NCI-H1694 (cell line): ENCODE measurements at regions not wholly inside any gene's neighbourhood (a gene's known extent, or its start where the extent isn't known, plus 50 kb on each side); places are given as distances from the start of the nearest gene placed in this dataset.

Experiments used
- DNase-seq: peaks from one replicate; lab custom pipeline; 2025; lab: John Stamatoyannopoulos, UW

- no peak for DNase-seq
Observed at GRCh38 chr4:148749403-148749802, 307.2 kb upstream of the NR3C2 start.

DNA sequence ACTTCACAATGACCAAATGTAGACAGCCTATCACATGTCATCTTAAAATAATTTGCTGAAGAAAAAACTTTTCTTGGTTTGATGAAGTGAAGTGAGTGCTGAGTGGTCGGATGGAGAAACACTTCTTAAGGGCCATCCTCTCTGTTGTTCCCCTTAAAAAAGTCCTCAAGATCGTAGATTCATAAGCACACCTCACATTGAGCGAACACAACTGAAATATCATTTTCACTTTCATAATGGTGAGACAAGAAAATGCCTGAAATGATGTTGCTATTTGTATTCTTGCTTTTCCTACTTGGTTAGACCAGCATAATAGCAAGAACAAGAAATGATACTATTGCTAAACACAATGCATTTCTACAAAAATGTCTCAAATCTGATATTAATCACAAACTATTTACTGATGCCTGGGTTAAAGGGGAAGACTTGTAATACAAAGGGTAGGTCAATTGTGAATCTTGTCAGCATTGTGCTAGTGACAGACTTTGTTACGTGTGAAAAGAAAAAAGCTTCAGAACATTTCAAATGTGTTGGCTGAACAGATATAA, 305.6 kb upstream of the NR3C2 start:
- no peak for DNase-seq

DNA sequence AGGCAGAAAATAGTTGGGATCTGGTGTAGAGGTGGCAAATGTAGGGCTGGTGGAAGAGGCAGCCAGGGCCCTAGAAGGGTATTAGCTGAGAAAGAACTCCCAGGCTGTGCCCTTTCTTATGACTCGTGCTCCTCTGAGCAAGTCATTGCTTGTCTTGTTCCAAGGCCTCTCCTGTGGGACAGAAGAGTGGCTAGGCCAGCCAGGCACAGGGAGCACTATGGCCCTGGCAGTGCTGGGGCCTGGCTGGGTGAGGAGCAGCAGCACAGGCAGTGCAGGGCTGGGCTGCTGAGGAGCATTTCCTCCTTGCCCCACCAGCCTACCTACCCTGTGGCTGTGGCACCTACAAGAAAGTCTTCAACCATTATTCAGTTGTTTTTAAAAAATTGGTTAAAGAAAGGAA, 298.5 kb upstream of the NR3C2 start:
- no peak for DNase-seq

GRCh38 chr4:148737061-148737770, 295.0 kb upstream of the NR3C2 start:
- DNase-seq: no peak

- no peak for DNase-seq
Observed at GRCh38 chr4:148735432-148736155, 293.4 kb upstream of the NR3C2 start.

DNA sequence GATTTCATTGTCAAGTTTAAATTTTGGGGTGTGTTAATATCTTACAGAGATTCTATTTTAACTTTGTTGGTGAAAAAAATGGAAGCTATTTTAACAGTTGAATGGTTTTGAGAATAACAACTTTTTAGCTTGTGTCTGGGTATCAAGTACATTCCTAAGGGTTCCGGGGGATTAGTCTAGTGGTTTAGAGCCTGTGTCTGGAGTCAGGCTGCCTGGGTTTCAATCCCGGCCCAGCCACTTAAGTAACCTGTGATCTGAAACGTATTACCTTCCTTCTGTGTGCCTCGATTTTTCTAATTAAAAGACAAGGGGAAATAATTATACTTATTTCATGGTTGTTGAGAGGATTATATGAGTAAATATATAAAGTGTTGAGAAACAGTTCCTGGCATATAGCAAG, 288.6 kb upstream of the NR3C2 start:
- DNase-seq: no peak

GRCh38 chr4:148730082-148730640, 287.9 kb upstream of the NR3C2 start:
- no peak for DNase-seq

DNA sequence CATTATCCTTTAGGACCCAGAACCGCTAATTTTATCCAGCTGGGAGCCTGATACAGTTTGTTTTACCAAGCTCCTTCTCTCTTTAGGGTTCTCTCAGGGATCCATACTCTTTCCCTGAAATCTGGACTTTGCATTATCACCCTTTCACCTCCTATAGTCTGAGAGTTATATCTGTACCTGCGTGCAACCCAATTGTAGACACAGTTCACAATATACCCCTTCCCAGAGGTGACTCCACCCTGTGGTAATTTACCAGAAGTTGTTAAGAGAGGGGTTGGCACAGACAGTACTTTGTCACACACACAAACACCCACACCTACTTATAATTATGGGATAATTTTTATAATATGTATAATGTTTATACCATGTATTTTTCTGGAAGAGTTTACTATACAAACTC, 275.8 kb upstream of the NR3C2 start:
- no peak for DNase-seq

DNA sequence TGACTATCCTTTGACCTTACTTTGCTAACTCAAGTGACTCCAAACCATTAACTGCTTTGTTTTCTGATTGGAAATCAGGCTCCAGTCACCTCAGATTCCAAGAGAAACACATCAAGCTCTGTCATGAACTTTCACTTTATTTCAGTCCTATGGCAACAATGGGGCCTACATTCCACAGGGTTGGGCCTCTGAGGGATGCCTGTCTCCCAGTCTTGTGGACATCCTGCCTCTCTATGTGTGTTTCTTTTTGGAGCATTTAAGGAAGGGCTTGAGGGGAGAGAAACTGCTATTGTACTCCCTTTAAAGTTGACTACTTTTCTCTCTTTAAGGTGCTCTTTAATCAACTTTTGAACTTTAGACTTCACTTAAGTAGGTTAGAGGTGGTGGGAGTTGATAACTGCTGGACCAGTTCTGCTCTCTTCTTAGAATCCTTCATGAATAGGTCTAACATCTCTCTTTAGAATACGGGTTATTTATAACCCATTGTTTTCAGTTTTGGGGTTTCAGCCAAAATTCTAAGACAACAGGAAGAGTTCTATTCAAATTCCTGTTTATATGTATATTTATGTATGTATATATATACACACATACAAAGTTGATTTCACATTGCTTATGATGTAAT, 274.3 kb upstream of the NR3C2 start:
- DNase-seq: no peak

GRCh38 chr4:148704291-148704690, 262.1 kb upstream of the NR3C2 start:
- no peak for DNase-seq

DNA sequence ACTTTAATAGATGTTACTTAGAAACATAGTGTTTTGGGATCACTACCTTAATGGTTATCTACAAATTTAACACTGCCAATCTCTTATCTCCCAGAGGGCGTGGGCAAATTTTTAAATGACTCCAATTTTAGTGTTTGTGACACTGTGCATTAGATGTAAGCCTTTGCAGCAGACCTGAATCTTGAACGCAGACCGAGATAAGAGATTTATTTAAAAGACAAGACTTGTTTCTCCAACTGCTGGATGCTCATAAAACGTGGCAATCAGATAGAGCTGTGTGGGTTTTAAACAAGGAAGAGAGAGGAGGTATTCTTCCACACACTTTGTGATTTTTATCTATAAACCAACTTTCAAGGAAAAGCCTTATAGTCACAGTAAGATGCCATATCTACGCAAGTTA, 252.5 kb upstream of the NR3C2 start:
- DNase-seq: no peak

GRCh38 chr4:148693913-148694649, 251.9 kb upstream of the NR3C2 start:
- no peak for DNase-seq

DNA sequence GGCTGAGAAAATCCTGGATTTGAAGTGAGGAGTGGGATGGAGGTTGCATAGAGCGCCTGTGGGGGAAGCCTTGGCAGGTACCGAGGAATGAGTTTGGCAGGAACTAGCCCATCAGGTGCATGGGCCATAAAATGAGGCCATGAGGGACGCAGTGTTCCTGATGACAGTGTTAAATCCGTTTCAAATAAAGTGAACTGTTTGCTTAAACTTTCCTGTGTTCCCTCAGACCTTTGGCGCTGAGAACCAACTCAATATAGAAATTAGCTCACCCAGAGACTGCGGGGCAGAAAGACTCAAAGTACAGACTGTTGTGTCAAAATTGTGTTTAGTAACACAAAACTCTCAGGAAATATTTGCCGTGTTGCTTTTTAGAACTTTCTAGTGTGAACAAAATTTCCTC, 250.0 kb upstream of the NR3C2 start:
- DNase-seq: no peak

- DNase-seq: no peak
Observed at GRCh38 chr4:148686449-148686848, 244.2 kb upstream of the NR3C2 start.

- DNase-seq: no peak
Observed at GRCh38 chr4:148684638-148685037, 242.4 kb upstream of the NR3C2 start.

DNA sequence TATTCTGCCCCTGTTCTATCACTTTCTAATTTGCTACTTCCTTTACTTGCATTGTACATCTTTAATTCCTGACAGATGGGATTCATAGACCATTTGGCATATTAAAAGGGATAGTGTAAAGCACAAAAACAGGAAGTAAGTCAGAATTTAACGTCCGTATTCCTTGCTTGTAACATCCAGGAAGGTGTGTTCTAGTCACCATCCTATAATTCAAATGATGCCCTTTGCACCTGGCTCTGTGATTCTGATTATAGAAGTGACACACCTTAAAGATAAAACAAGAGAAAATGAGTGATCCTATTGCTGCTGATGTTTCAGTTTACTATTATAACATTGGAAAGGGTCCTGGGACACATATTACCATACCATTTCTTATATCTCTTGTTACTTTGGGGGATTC, 238.7 kb upstream of the NR3C2 start:
- DNase-seq: no peak

DNA sequence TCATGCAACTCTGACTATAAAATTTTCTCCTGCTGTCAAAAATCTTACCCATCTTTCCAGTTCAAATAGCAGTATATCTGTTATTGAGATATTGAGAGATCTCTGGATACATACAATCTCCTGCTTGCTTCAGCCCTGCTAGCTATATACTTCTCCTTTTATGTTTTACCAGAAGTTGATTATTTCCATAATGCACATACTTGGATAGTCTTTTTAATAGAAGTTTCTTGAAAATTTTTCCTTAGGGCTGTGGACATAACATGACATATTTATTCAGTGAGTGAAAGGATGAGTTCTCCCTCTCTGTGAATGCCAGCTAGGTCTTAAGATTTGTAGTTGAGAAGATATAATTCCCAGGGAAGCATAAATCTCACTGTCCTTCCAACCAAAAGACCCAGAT, 234.1 kb upstream of the NR3C2 start:
- DNase-seq: no peak

DNA sequence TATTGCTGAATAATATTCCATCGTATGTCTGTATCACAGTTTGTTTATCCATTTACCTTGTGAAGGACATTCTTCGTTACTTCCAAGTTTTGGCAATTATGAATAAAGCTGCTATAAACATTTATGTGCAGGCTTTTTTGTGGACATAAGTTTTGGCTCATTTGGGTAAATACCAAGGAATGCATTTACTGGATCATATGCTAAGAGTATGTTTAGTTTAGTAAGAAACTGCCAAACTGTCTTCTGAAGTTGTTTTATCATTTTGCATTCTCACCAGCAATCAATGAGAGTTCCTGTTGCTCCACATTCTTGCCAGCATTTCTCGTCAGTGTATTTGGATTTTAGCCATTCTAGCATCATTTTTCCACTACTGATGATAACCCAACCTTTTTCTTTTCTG, 232.7 kb upstream of the NR3C2 start:
- DNase-seq: no peak

DNA sequence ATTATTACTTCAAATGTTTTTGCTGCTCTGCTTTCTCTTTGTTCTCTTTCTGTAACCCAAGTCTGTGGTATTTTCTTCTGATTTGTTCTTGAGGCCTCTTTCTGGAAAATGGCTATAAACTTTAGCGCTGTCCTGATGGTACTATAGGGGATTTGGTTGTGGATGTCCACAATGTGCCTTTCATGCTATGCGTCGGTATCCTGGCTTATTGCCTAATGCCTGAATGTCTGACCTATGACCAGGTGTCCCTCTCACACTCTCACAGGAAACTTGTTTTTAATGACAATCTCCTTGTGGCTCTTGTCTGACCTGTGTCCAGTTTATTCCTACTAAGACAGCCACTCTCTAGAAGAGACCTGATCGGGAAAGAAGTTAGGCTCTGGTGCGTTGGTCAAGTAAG, 222.4 kb upstream of the NR3C2 start:
- no peak for DNase-seq

- DNase-seq: no peak
Observed at GRCh38 chr4:148654131-148654530, 211.9 kb upstream of the NR3C2 start.

DNA sequence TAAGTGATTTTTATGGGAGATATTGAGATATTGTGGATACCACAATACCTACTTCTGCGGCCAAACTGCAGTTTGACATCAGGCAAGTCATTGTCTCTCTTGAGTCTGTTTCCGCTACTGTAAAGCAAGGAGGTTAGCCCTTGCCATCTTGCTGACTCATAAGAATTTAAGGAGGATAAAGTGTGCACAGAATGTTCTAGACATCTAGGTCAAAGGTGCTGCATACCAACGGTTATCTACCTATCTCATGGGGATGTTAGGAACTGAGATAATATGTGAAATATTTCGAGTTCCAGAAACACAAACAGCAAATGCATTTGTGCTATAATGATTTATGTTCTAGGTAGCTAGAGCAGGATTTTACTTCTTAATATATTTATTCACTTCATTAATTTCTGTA, 211.5 kb upstream of the NR3C2 start:
- DNase-seq: no peak

DNA sequence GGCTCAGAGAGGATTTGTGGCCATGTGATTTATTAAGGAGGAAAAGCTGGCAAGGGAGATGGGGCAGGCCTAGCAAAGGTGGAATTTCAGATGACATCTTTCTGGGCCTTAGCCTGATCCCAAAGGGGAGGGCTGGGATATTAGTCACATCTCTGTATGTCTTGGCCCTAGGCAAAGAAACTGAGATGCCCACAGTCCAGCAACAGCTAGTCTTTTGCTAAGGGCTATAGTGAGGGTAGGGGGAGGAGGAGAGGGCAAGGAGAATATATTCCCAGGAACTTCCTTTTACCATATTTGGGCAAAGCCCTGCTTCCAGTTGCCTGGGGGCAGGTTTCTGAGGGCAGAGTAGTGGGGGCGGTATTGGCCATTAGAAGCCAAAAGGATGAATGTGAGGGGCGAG, 209.8 kb upstream of the NR3C2 start:
- no peak for DNase-seq
